ENCODE measurements at regions not wholly inside any gene's neighbourhood (a gene's known extent, or its start where the extent isn't known, plus 50 kb on each side); places are given as distances from the start of the nearest gene placed in this dataset.

DNA sequence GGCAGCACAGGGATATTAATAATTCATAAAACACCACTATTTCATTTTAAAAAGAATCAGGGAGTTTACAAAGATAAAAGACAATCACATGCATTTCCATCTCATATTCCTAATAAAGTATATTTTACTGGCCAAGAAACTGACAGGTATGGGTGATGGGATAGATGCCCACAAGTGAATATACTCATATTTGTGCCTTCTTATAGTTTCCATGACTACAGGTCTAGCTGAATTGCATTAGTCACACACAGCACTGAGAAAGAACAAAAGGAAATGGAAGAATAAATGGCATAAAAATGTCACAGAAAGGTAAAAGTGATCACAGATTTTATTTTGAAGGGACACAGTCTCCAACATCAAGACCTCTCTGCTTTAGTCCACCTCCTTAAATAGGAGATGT is 193.5 kb downstream of the PLK2 start:
- DNase-seq (ENCODE audit: low read depth), result no peak
- TF ChIP-seq, protein P1, sequence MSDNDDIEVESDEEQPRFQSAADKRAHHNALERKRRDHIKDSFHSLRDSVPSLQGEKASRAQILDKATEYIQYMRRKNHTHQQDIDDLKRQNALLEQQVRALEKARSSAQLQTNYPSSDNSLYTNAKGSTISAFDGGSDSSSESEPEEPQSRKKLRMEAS (IDR thresholded peaks at IDR 0.05; ENCODE audit: low read depth, low read length), result no peak
- TF ChIP-seq, protein P2, sequence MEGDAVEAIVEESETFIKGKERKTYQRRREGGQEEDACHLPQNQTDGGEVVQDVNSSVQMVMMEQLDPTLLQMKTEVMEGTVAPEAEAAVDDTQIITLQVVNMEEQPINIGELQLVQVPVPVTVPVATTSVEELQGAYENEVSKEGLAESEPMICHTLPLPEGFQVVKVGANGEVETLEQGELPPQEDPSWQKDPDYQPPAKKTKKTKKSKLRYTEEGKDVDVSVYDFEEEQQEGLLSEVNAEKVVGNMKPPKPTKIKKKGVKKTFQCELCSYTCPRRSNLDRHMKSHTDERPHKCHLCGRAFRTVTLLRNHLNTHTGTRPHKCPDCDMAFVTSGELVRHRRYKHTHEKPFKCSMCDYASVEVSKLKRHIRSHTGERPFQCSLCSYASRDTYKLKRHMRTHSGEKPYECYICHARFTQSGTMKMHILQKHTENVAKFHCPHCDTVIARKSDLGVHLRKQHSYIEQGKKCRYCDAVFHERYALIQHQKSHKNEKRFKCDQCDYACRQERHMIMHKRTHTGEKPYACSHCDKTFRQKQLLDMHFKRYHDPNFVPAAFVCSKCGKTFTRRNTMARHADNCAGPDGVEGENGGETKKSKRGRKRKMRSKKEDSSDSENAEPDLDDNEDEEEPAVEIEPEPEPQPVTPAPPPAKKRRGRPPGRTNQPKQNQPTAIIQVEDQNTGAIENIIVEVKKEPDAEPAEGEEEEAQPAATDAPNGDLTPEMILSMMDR (IDR thresholded peaks at IDR 0.05; ENCODE audit: low read depth, low read length), result no peak
- TF ChIP-seq POLR2A (IDR thresholded peaks at IDR 0.05; ENCODE audit: extremely low read depth, insufficient read length) (no peak), MYC (IDR thresholded peaks at IDR 0.05; ENCODE audit: low read depth, low read length) (no peak)
- H3K4me3 ChIP-seq (ENCODE audit: low read depth, low read length), result no peak overlapping the region

DNA sequence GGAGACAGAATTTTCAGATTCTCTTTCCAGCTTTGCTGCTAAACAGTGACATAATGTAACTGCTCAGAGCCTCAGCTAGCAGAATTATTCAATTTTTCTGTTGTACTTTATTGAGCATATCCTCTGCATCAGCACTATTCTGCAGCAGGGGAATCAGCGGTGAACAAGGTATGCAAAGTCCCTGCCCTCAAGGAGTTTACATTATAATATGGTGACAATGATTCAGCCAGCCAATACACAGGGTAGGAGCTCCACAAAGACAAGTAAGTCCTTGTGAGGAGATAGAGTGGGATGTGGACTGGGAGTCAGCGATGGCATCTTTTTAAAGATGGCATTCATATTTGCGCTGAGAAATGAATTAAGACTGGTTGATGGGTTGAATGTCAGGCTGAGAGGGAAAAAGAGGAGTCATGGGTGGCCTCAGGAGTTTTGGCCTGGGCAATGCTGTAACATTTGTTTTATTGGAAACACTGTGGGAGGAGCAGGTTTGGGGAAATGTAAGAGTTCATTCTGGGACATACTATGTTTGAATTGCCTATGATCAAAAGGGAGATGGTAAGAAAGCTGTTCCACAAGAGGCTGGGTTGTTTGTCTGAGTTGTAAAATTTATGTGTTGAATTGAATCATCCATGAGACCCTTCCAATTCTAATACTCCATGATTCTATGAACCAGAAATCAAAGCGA is 194.5 kb downstream of the PLK2 start:
- TF ChIP-seq MYC (IDR thresholded peaks at IDR 0.05; ENCODE audit: low read depth, low read length) (no peak), POLR2A (IDR thresholded peaks at IDR 0.05; ENCODE audit: extremely low read depth, insufficient read length) (no peak)
- TF ChIP-seq, protein P2 (IDR thresholded peaks at IDR 0.05; ENCODE audit: low read depth, low read length), result no peak
- TF ChIP-seq, protein P1 (IDR thresholded peaks at IDR 0.05; ENCODE audit: low read depth, low read length), result no peak
- H3K4me3 ChIP-seq (ENCODE audit: low read depth, low read length), result no peak overlapping the region
- DNase-seq (ENCODE audit: low read depth), result no peak

DNA sequence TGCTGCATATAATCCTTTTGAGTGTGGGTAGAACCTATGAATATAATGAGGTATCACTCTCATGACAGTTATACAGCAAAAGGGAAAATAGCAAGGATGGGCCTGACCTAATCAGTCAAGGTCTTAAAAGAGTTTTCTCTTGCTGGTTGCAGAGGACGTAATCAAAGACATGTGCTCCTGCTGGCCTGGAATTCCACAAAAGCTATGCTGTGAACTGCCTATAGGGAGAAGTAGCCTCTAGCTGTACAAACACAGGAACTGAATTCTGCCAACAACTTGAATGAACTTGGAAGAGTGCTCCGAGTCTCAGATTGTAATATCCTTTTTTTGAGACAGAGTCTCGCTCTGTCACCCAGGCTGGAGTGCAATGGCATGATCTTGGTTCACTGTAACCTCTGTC is 195.6 kb downstream of the PLK2 start:
- no peak for TF ChIP-seq POLR2A (IDR thresholded peaks at IDR 0.05; ENCODE audit: extremely low read depth, insufficient read length)
- TF ChIP-seq, protein P2 (IDR thresholded peaks at IDR 0.05; ENCODE audit: low read depth, low read length), result no peak
- TF ChIP-seq MYC (IDR thresholded peaks at IDR 0.05; ENCODE audit: low read depth, low read length), result no peak
- TF ChIP-seq, protein P1 (IDR thresholded peaks at IDR 0.05; ENCODE audit: low read depth, low read length), result no peak
- H3K4me3 ChIP-seq (ENCODE audit: low read depth, low read length), result no peak overlapping the region
- DNase-seq (ENCODE audit: low read depth), result no peak

DNA sequence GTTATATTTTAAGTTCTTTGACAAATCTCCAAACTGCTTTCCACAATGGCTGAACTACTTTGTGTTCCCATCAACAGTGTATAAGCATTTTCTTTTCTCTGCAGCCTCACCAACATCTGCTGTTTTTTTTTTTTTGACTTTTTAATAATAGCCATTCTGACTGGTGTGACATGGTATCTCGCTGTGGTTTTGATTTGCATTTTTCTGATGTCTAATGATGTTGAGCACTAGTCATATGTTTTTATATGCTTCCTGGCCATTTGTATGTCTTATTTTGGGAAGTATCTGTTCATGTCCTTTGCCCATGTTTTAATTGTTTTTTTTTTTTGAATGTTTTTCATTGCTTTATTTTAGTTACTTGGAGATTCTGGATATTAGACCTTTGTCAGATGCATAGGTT is 196.6 kb downstream of the PLK2 start:
- no peak for DNase-seq (ENCODE audit: low read depth)
- TF ChIP-seq, protein P2 (IDR thresholded peaks at IDR 0.05; ENCODE audit: low read depth, low read length), result no peak
- TF ChIP-seq, protein P1 (IDR thresholded peaks at IDR 0.05; ENCODE audit: low read depth, low read length), result no peak
- TF ChIP-seq MYC (IDR thresholded peaks at IDR 0.05; ENCODE audit: low read depth, low read length) (no peak), POLR2A (IDR thresholded peaks at IDR 0.05; ENCODE audit: extremely low read depth, insufficient read length) (no peak)
- no peak overlapping the region for H3K4me3 ChIP-seq (ENCODE audit: low read depth, low read length)

DNA sequence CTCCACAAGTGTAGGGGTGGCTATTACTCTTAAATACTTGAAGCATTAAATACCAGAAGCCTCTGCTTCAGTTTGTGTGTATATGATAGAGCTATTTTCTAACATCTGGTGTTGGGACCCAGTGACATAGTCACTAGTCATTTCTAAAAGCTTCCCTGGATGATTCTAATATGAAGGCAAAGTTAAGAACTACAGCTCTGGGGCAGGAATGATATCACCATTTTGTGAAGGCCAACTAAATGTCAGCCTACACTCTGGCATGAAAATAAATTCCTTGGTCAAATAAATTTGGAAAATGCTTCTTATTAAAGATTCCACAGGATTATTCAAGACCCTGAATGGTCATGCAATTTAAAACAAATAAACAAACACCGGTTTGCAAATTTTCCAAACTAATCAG is 197.7 kb downstream of the PLK2 start:
- no peak for DNase-seq (ENCODE audit: low read depth)
- no peak overlapping the region for H3K4me3 ChIP-seq (ENCODE audit: low read depth, low read length)
- TF ChIP-seq, protein P1 (IDR thresholded peaks at IDR 0.05; ENCODE audit: low read depth, low read length), result no peak
- TF ChIP-seq MYC (IDR thresholded peaks at IDR 0.05; ENCODE audit: low read depth, low read length) (no peak), POLR2A (IDR thresholded peaks at IDR 0.05; ENCODE audit: extremely low read depth, insufficient read length) (no peak)
- TF ChIP-seq, protein P2 (IDR thresholded peaks at IDR 0.05; ENCODE audit: low read depth, low read length), result no peak
